Umbilical cord (tissue), 1 donor: ENCODE measurements at regions not wholly inside any gene's neighbourhood (a gene's known extent, or its start where the extent isn't known, plus 50 kb on each side); places are given as distances from the start of the nearest gene placed in this dataset.
A peak's percentile ranks its signal among the peaks of the same experiment; 100 is the strongest.
"Not testable (repeated sequence)": the region's sequence is repeated elsewhere in the genome, so short reads cannot be mapped to it uniquely, and the experiment has no call there.

Experiments
- DNase-seq: peaks from one replicate; pipeline ENCODE4 v3.0.0-alpha.2; 2015; ENCODE audit warnings: low spot score

GRCh38 chr22:44576311-44577260, 78.6 kb upstream of the RTL6 start:
- DNase-seq = no peak

- no peak for DNase-seq
Observed at GRCh38 chr22:44575381-44576268, 77.6 kb upstream of the RTL6 start.

- DNase-seq = no peak
Observed at GRCh38 chr22:44574640-44575380, 76.8 kb upstream of the RTL6 start.

GRCh38 chr22:44574057-44574639, 76.1 kb upstream of the RTL6 start:
- peak; percentile 73 for DNase-seq

- no peak for DNase-seq
Observed at GRCh38 chr22:44573451-44573850, 75.4 kb upstream of the RTL6 start.

GRCh38 chr22:44572414-44573207, 74.6 kb upstream of the RTL6 start:
- DNase-seq = no peak

- no peak for DNase-seq
Observed at GRCh38 chr22:44571566-44572413, 73.8 kb upstream of the RTL6 start.

- no peak for DNase-seq
Observed at GRCh38 chr22:44570476-44571445, 72.7 kb upstream of the RTL6 start.

- no peak for DNase-seq
Observed at GRCh38 chr22:44569561-44569991, 71.5 kb upstream of the RTL6 start.

- DNase-seq = no peak
Observed at GRCh38 chr22:44567846-44568493, 69.9 kb upstream of the RTL6 start.

GRCh38 chr22:44567378-44567841, 69.4 kb upstream of the RTL6 start:
- DNase-seq = not testable (repeated sequence)

GRCh38 chr22:44566911-44567310, 68.9 kb upstream of the RTL6 start:
- DNase-seq = no peak

- DNase-seq = not testable (repeated sequence)
Observed at GRCh38 chr22:44562651-44563050, 64.6 kb upstream of the RTL6 start.

- DNase-seq = no peak
Observed at GRCh38 chr22:44561139-44561840, 63.3 kb upstream of the RTL6 start.

- DNase-seq = not testable (repeated sequence)
Observed at GRCh38 chr22:44558671-44559070, 60.6 kb upstream of the RTL6 start.

- DNase-seq = not testable (repeated sequence)
Observed at GRCh38 chr22:44557872-44558271, 59.8 kb upstream of the RTL6 start.
